ENCODE measurements at regions not wholly inside any gene's neighbourhood (a gene's known extent, or its start where the extent isn't known, plus 50 kb on each side); places are given as distances from the start of the nearest gene placed in this dataset.

DNA sequence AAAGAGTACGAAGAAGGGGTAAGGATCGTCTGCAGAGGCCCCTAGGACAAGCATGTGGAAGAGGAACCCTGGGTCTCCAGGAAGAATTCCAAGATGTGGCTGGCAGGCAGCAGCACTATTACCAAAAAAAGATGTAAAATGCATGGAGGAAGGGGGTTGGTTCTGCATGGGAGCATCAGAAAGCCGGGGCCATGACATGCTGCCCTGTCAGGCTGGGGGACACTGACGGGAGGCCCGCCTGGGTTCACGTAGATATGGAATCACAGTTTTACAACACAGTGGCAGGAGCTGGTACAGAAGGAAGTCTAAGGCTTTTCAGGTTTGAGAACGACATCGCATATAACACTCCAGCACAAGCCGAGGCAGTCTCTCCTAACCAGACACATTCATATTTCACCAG, 150.0 kb upstream of the GSC start:
- TF ChIP-seq, protein P1, sequence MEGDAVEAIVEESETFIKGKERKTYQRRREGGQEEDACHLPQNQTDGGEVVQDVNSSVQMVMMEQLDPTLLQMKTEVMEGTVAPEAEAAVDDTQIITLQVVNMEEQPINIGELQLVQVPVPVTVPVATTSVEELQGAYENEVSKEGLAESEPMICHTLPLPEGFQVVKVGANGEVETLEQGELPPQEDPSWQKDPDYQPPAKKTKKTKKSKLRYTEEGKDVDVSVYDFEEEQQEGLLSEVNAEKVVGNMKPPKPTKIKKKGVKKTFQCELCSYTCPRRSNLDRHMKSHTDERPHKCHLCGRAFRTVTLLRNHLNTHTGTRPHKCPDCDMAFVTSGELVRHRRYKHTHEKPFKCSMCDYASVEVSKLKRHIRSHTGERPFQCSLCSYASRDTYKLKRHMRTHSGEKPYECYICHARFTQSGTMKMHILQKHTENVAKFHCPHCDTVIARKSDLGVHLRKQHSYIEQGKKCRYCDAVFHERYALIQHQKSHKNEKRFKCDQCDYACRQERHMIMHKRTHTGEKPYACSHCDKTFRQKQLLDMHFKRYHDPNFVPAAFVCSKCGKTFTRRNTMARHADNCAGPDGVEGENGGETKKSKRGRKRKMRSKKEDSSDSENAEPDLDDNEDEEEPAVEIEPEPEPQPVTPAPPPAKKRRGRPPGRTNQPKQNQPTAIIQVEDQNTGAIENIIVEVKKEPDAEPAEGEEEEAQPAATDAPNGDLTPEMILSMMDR (IDR thresholded peaks at IDR 0.05) = no peak
- no peak for TF ChIP-seq POLR2A (IDR thresholded peaks at IDR 0.05)

Data from Peyer's patch (tissue), 4 donors.